ENCODE measurements at regions not wholly inside any gene's neighbourhood (a gene's known extent, or its start where the extent isn't known, plus 50 kb on each side); places are given as distances from the start of the nearest gene placed in this dataset.
A peak's percentile ranks its signal among the peaks of the same experiment; 100 is the strongest.

- TF ChIP-seq STAT1 (conservative IDR thresholded peaks at IDR 0.05) (no peak), SREBF1 (IDR thresholded peaks at IDR 0.05; ENCODE audit: low read length) (no peak), ZNF384 (IDR thresholded peaks at IDR 0.05; ENCODE audit: borderline replicate concordance, low read depth, low read length) (no peak), YY1 (IDR thresholded peaks at IDR 0.05; ENCODE audit: low read depth, low read length) (no peak), KAT2A (conservative IDR thresholded peaks at IDR 0.05; ENCODE audit: control insufficient read depth, low read depth, low read length) (no peak), GABPA (IDR thresholded peaks at IDR 0.05; ENCODE audit: low read depth) (no peak), ZNF207 (IDR thresholded peaks at IDR 0.05; ENCODE audit: borderline replicate concordance) (no peak), JUNB (IDR thresholded peaks at IDR 0.05) (0 out of 2 replicates have a peak, but pooled peaks have one; percentile 6), NFIC (IDR thresholded peaks at IDR 0.05; ENCODE audit: low read depth, low read length) (peak; percentile 67), RAD21 (IDR thresholded peaks at IDR 0.05; ENCODE audit: insufficient read depth, low read depth, low read length) (0 out of 2 replicates have a peak, but pooled peaks have one; percentile 5)
- TF ChIP-seq, protein P1, sequence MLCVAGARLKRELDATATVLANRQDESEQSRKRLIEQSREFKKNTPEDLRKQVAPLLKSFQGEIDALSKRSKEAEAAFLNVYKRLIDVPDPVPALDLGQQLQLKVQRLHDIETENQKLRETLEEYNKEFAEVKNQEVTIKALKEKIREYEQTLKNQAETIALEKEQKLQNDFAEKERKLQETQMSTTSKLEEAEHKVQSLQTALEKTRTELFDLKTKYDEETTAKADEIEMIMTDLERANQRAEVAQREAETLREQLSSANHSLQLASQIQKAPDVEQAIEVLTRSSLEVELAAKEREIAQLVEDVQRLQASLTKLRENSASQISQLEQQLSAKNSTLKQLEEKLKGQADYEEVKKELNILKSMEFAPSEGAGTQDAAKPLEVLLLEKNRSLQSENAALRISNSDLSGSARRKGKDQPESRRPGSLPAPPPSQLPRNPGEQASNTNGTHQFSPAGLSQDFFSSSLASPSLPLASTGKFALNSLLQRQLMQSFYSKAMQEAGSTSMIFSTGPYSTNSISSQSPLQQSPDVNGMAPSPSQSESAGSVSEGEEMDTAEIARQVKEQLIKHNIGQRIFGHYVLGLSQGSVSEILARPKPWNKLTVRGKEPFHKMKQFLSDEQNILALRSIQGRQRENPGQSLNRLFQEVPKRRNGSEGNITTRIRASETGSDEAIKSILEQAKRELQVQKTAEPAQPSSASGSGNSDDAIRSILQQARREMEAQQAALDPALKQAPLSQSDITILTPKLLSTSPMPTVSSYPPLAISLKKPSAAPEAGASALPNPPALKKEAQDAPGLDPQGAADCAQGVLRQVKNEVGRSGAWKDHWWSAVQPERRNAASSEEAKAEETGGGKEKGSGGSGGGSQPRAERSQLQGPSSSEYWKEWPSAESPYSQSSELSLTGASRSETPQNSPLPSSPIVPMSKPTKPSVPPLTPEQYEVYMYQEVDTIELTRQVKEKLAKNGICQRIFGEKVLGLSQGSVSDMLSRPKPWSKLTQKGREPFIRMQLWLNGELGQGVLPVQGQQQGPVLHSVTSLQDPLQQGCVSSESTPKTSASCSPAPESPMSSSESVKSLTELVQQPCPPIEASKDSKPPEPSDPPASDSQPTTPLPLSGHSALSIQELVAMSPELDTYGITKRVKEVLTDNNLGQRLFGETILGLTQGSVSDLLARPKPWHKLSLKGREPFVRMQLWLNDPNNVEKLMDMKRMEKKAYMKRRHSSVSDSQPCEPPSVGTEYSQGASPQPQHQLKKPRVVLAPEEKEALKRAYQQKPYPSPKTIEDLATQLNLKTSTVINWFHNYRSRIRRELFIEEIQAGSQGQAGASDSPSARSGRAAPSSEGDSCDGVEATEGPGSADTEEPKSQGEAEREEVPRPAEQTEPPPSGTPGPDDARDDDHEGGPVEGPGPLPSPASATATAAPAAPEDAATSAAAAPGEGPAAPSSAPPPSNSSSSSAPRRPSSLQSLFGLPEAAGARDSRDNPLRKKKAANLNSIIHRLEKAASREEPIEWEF (IDR thresholded peaks at IDR 0.05; ENCODE audit: insufficient replicate concordance, low read depth, low read length), result peak; percentile 84
- TF ChIP-seq, protein P2, sequence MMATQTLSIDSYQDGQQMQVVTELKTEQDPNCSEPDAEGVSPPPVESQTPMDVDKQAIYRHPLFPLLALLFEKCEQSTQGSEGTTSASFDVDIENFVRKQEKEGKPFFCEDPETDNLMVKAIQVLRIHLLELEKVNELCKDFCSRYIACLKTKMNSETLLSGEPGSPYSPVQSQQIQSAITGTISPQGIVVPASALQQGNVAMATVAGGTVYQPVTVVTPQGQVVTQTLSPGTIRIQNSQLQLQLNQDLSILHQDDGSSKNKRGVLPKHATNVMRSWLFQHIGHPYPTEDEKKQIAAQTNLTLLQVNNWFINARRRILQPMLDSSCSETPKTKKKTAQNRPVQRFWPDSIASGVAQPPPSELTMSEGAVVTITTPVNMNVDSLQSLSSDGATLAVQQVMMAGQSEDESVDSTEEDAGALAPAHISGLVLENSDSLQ (IDR thresholded peaks at IDR 0.05), result peak; percentile 45; the same call in 1 of the 2 replicates
- TF ChIP-seq, protein P3, sequence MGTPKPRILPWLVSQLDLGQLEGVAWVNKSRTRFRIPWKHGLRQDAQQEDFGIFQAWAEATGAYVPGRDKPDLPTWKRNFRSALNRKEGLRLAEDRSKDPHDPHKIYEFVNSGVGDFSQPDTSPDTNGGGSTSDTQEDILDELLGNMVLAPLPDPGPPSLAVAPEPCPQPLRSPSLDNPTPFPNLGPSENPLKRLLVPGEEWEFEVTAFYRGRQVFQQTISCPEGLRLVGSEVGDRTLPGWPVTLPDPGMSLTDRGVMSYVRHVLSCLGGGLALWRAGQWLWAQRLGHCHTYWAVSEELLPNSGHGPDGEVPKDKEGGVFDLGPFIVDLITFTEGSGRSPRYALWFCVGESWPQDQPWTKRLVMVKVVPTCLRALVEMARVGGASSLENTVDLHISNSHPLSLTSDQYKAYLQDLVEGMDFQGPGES (IDR thresholded peaks at IDR 0.05), result no peak
- TF ChIP-seq, protein P4, sequence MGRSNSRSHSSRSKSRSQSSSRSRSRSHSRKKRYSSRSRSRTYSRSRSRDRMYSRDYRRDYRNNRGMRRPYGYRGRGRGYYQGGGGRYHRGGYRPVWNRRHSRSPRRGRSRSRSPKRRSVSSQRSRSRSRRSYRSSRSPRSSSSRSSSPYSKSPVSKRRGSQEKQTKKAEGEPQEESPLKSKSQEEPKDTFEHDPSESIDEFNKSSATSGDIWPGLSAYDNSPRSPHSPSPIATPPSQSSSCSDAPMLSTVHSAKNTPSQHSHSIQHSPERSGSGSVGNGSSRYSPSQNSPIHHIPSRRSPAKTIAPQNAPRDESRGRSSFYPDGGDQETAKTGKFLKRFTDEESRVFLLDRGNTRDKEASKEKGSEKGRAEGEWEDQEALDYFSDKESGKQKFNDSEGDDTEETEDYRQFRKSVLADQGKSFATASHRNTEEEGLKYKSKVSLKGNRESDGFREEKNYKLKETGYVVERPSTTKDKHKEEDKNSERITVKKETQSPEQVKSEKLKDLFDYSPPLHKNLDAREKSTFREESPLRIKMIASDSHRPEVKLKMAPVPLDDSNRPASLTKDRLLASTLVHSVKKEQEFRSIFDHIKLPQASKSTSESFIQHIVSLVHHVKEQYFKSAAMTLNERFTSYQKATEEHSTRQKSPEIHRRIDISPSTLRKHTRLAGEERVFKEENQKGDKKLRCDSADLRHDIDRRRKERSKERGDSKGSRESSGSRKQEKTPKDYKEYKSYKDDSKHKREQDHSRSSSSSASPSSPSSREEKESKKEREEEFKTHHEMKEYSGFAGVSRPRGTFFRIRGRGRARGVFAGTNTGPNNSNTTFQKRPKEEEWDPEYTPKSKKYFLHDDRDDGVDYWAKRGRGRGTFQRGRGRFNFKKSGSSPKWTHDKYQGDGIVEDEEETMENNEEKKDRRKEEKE (IDR thresholded peaks at IDR 0.05), result no peak
- TF ChIP-seq, protein P5, sequence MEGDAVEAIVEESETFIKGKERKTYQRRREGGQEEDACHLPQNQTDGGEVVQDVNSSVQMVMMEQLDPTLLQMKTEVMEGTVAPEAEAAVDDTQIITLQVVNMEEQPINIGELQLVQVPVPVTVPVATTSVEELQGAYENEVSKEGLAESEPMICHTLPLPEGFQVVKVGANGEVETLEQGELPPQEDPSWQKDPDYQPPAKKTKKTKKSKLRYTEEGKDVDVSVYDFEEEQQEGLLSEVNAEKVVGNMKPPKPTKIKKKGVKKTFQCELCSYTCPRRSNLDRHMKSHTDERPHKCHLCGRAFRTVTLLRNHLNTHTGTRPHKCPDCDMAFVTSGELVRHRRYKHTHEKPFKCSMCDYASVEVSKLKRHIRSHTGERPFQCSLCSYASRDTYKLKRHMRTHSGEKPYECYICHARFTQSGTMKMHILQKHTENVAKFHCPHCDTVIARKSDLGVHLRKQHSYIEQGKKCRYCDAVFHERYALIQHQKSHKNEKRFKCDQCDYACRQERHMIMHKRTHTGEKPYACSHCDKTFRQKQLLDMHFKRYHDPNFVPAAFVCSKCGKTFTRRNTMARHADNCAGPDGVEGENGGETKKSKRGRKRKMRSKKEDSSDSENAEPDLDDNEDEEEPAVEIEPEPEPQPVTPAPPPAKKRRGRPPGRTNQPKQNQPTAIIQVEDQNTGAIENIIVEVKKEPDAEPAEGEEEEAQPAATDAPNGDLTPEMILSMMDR (IDR thresholded peaks at IDR 0.05 in 2 of 3, conservative IDR thresholded peaks at IDR 0.05 in 1 of 3; ENCODE audit: control insufficient read depth in 2 of 3, extremely low read depth in 1 of 3, insufficient read depth in 1 of 3, low read depth in 3 of 3, low read length in 3 of 3), result no peak
These were observed 52.2 kb downstream of the IRAG1 start (continued) for GRCh38 chr11:10641177-10641911.

All from GM12878 (cell line).